Tibial nerve (tissue), 4 donors: ENCODE measurements at regions not wholly inside any gene's neighbourhood (a gene's known extent, or its start where the extent isn't known, plus 50 kb on each side); places are given as distances from the start of the nearest gene placed in this dataset.
"Not testable (repeated sequence)": the region's sequence is repeated elsewhere in the genome, so short reads cannot be mapped to it uniquely, and the experiment has no call there.

Experiments used
- DNase-seq, 2 donors: peaks; one replicate each; pipeline ENCODE4 v3.0.0-alpha.2; 2019; ENCODE audit warnings: low spot score in 2 of 2
- H3K27ac ChIP-seq, 4 donors: fragments of 200-600 bp; sonication (generic) in 3 of 4; one replicate each; pipeline ENCODE4 v1.5.1; 2017 to 2019; ENCODE audit warnings: mild to moderate bottlenecking in 1 of 4
- H3K27me3 ChIP-seq, 2 donors: fragments of 200-600 bp; sonication (generic) in 1 of 2; one replicate each; pipeline versions ENCODE4 v1.5.1 to v1.6.0; 2017 to 2019
- H3K36me3 ChIP-seq, 3 donors: fragments of 200-600 bp; sonication (generic); one replicate each; pipeline ENCODE4 v1.5.1; 2018 to 2019
- H3K4me1 ChIP-seq, 4 donors: fragments of 200-600 bp; sonication (generic) in 3 of 4; one replicate each; pipeline ENCODE4 v1.5.1; 2017 to 2019
- H3K4me3 ChIP-seq, 4 donors: fragments of 200-600 bp; sonication (generic) in 3 of 4; one replicate each; pipeline ENCODE4 v1.5.1; 2017 to 2019; ENCODE audit warnings: mild to moderate bottlenecking in 1 of 4, moderate library complexity in 1 of 4
- H3K9me3 ChIP-seq, 4 donors: fragments of 200-600 bp; sonication (generic) in 3 of 4; one replicate each; pipeline ENCODE4 v1.5.1; 2017 to 2019
- EP300 ChIP-seq, 2 donors: sonication (generic); formaldehyde crosslinking; IDR thresholded peaks; one replicate each; pipeline ENCODE4 v1.6.1; 2017; ENCODE audit warnings: antibody characterized with exemption in 2 of 2, mild to moderate bottlenecking in 1 of 2
- POLR2A ChIP-seq, 2 donors: fragments of 450-650 bp; IDR thresholded peaks; one replicate each; pipeline ENCODE4 v1.6.1; 2017; ENCODE audit warnings: antibody characterized with exemption in 2 of 2, mild to moderate bottlenecking in 2 of 2, moderate library complexity in 2 of 2
- WGBS, 2 donors: methylation state at CpG; one replicate each; pipeline ENCODE4 v1.1.5; 2018; 5-methylcytosine and 5-hydroxymethylcytosine counted together
- TF ChIP-seq, protein P1 (sequence below), 5 experiments: fragments of 200-600 bp in 3 of 5; fragments of 450-650 bp in 2 of 5; sonication (generic) in 3 of 5; IDR thresholded peaks; one replicate each; pipeline ENCODE4 v1.5.1; 2016 to 2019; ENCODE audit warnings: antibody characterized with exemption in 5 of 5, mild to moderate bottlenecking in 3 of 5, moderate library complexity in 2 of 5

DNA sequence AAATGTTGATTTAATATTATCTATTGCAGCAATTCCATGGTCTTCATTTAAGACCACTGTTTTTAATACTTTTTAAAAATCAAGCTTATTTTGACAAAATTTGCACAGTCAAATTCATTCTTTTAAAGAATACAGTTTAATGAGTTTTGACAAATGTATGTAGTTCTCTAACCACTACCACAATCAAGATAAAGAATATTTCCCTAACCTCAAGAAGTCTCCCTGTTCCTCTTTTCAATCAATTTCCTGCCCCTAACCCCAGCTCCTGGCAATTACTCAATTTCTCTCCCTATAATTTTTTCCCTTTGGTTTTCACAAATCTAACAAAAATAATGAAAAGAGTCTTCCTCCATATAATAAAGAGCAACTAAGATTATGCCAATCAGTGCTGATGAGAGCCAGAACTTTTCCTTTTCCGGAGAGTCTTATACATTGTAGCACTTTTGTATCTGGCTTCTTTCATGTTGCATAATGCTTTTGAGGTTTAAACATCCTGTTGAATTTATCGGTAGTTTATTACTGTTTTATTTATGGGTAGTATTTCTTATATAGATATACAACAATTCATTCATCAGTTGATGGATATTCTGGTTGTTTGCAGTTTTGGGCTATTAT is 231.7 kb downstream of the AASDHPPT start:
- H3K9me3 ChIP-seq = no peaks in the 10 kb centered on the region
- no peaks in the 10 kb centered on the region for H3K4me1 ChIP-seq
- TF ChIP-seq POLR2A (IDR thresholded peaks at IDR 0.05) (no peak), EP300 (IDR thresholded peaks at IDR 0.05) (no peak)
- TF ChIP-seq, protein P1, sequence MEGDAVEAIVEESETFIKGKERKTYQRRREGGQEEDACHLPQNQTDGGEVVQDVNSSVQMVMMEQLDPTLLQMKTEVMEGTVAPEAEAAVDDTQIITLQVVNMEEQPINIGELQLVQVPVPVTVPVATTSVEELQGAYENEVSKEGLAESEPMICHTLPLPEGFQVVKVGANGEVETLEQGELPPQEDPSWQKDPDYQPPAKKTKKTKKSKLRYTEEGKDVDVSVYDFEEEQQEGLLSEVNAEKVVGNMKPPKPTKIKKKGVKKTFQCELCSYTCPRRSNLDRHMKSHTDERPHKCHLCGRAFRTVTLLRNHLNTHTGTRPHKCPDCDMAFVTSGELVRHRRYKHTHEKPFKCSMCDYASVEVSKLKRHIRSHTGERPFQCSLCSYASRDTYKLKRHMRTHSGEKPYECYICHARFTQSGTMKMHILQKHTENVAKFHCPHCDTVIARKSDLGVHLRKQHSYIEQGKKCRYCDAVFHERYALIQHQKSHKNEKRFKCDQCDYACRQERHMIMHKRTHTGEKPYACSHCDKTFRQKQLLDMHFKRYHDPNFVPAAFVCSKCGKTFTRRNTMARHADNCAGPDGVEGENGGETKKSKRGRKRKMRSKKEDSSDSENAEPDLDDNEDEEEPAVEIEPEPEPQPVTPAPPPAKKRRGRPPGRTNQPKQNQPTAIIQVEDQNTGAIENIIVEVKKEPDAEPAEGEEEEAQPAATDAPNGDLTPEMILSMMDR (IDR thresholded peaks at IDR 0.05) = no peak
- DNase-seq = no peak
- H3K4me3 ChIP-seq = no peak overlapping the region
- no peaks in the 10 kb centered on the region for H3K27me3 ChIP-seq
- no peaks in the 10 kb centered on the region for H3K36me3 ChIP-seq
- WGBS, 2 donors = 80 to 89% methylated on average over 2 of the region's 2 CpGs
- no peak overlapping the region for H3K27ac ChIP-seq

DNA sequence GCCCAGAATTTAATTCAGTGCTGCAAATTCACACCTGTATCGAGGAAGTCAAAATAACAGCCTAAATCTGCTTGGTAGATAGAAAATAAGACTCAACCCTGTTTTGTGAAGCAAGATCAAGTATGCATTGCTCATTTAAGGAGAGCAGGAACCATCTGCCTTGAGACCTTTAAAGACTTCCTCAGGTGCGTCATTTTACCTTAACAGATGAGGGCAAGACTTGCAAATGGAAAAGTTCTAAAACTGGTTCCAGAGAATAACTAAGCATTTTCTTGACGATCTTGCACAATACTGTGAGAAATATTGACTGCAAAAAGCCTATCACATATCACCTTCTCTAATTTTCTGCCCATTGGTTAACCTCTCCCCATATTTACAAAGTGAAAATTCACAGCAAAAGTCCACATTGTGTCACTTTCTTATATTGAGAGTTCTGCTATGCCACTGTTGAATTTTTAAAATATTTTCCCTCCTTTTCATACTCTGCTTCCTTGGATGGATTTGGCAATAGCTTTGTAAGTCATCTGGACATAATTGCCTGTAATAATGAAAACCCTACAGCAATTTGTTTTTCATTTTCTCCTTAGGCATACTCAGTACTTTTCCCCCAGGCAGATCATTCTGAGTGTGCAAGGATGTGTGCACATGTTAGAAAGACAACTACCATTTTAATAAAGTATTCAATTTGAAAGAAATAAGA is 234.2 kb downstream of the AASDHPPT start:
- TF ChIP-seq POLR2A (IDR thresholded peaks at IDR 0.05) (no peak), EP300 (IDR thresholded peaks at IDR 0.05) (no peak)
- TF ChIP-seq, protein P1 (IDR thresholded peaks at IDR 0.05) = no peak
- Histone ChIP-seq H3K4me1 (no peaks in the 10 kb centered on the region), H3K9me3 (no peaks in the 10 kb centered on the region), H3K36me3 (no peaks in the 10 kb centered on the region), H3K27me3 (no peaks in the 10 kb centered on the region), H3K4me3 (no peak overlapping the region), H3K27ac (no peak overlapping the region)
- 88 to 93% methylated on average over 3 of the region's 3 CpGs for WGBS, 2 donors
- DNase-seq = no peak

GRCh38 chr11:106317208-106317773 is 239.8 kb downstream of the AASDHPPT start:
- H3K27me3 ChIP-seq, DNase-seq, H3K36me3 ChIP-seq, H3K4me1 ChIP-seq, H3K4me3 ChIP-seq, H3K27ac ChIP-seq, H3K9me3 ChIP-seq: not testable (repeated sequence)
- 95 to 96% methylated on average over 9 to 14 of the region's 36 CpGs for WGBS, 2 donors

DNA sequence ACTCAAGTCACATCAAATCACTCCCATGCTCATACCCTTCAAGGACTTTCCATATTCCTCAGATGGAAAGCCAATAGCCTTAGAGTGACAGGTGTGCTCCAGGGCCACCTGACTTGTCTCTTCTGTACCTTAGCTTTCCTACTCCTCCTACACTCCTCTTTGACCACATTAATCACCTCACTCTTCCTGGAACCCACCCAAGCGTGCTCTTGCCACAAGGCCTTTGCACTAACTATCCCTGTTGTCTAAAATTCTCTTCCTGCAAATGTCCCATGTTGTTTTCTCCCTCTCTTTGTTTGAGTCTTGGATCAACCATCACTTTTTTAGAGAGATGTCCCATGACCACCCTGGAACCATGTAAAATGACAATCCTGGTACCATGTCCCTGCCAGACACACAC is 244.1 kb downstream of the AASDHPPT start:
- TF ChIP-seq, protein P1 (IDR thresholded peaks at IDR 0.05) = no peak
- TF ChIP-seq EP300 (IDR thresholded peaks at IDR 0.05) (no peak), POLR2A (IDR thresholded peaks at IDR 0.05) (no peak)
- 92% methylated on average over 1 of the region's 1 CpG for WGBS, 2 donors
- Histone ChIP-seq H3K9me3 (peaks cover 0 to 3% (median 0%) of the 10 kb centered on the region in 4 donors), H3K4me1 (no peaks in the 10 kb centered on the region), H3K27ac (no peak overlapping the region), H3K36me3 (no peaks in the 10 kb centered on the region), H3K27me3 (no peaks in the 10 kb centered on the region), H3K4me3 (no peak overlapping the region)
- no peak for DNase-seq

- no peak for DNase-seq
- H3K27ac ChIP-seq = no peak overlapping the region
- no peak overlapping the region for H3K4me3 ChIP-seq
- WGBS, 2 donors = 70 to 84% methylated on average over 2 of the region's 2 CpGs
- H3K27me3 ChIP-seq = no peaks in the 10 kb centered on the region
- no peaks in the 10 kb centered on the region for H3K36me3 ChIP-seq
- H3K4me1 ChIP-seq = no peaks in the 10 kb centered on the region
- TF ChIP-seq EP300 (IDR thresholded peaks at IDR 0.05) (no peak), POLR2A (IDR thresholded peaks at IDR 0.05) (no peak)
- TF ChIP-seq, protein P1 (IDR thresholded peaks at IDR 0.05) = no peak
- H3K9me3 ChIP-seq = peaks cover 0 to 3% (median 0%) of the 10 kb centered on the region in 4 donors
Observed at GRCh38 chr11:106322106-106322505, 244.6 kb downstream of the AASDHPPT start.
